ENCODE measurements at regions not wholly inside any gene's neighbourhood (a gene's known extent, or its start where the extent isn't known, plus 50 kb on each side); places are given as distances from the start of the nearest gene placed in this dataset.
"Not testable (repeated sequence)": the region's sequence is repeated elsewhere in the genome, so short reads cannot be mapped to it uniquely, and the experiment has no call there.

DNA sequence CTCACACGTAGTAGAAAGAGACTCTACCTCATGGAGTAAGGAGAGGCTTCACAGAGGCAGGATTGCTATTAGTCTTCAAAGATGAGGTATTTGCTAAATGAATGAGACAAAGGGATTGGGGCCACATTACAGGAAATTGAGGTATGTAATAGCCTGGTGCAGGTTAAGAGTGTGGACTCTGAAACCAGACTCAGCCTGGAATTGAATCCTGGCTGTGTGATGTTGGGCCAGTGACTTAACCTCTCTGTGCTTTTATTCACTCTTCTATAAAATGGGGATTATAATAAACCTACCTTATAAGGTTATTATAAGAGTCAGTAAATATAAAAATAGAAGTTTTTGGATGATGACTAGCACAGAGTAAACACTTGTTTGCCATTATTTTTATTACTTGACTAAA lies 64.7 kb upstream of the ATRNL1 start:
- no peak for DNase-seq (ENCODE audit: low spot score)

DNA sequence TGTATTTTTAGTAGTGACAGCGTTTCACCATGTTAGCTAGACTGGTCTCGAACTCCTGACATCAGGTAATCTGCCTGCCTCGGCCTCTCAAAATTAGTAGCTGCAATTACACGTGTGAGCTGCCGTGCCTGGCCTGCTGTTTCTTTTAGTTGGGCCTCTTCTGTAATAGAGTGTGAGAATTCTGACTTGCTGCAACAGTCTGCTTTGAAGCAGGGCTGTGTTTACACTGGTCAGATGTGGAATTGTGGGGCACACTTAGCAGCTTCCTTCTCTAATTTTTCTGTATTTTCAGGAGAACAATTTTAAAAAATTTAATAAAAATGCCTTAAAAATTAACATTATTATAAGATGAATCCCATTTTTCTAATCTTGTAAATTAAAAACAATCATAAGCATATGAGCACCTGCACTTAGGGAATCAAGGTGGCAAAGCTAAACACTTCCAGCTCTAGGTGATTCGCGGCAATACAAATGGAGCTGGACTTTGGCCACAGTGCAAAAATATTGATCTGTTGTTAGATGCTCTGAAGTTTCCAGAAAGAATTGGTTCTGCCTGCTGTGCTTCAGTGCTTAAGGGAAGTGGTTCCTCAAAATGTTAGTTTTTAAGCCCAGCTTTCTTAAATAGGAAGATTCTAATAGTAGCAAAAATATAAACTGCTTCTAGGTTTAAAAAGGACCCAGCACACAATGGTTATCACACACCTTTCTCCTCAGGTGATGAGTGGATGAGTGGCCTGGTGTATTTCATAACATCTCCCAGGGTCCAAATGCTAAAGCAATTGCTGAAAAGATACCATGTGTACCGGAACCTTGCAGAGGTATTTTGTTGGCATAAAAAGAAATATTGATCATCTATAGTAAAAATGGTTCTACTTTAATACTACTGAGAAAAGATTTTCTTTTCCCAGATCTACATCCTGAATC lies 63.5 kb upstream of the ATRNL1 start:
- peak; percentile 16 for DNase-seq (ENCODE audit: low spot score)

DNA sequence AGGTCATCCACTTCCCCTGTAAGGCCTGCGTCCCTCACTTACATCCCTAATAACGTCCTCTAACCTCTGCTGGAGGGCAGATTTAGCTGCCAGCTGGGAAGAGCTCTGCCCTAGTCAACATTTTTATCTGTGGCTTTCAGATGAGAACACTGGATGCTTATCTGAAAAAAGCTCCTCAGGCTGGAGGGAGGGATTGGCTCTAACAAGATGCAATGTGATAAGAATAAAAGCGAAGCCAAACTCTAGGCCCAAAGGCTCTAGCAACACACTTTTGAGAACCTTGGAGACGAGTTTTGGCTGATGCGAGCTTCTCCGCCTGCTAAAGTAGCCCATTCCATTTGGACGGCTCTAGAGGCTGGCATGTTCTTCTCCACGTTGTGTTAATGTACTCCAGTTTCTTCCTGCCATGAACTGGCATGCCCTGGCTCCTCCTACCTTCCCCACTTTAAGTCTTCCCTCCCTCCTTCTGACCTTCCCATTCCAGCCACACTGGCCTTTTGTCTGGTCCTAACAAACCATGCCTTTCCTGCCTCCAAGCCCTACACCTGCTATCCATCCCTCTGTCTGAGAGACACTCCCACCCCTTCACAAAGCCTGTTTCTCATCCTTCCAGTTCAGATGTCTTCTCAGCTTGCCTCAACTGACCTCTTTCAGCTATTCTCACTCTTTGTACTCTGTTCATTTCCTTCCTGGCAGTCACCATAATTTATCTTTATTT lies 62.5 kb upstream of the ATRNL1 start:
- no peak for DNase-seq (ENCODE audit: low spot score)

DNA sequence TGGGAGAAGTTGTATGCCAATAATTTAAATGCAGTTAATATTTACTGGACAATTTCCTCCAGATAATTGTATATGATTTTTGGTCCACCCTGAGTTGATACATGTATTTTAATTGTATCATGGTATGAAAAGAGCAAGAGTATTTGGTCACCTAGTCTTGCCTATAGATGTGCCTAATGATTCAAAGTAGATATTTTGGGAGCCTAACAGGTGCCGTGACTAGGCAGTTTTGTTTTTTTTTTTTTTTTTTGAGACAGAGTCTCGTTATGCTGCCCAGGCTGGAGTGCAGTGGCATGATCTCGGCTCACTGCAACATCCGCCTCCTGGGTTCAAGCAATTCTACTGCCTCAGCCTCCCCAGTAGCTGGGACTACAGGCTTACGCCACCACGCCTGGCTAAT lies 59.3 kb upstream of the ATRNL1 start:
- no peak for DNase-seq (ENCODE audit: low spot score)

DNA sequence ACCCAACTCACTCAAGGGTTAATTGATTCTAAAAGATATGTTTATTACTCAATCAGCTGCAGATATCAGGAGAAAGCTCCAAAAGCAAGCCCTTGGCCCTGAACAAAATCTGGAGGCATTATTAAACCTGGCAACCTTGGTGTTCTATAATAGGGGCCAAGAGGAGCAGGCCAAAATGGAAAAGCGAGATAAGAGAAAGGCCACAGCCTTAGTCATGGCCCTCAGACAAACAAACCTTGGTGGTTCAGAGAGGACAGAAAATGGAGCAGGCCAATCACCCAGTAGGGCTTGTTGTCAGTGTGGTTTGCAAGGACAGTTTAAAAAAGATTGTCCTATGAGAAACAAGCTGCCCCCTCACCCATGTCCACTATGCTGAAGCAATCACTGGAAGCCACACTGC lies 53.4 kb upstream of the ATRNL1 start:
- DNase-seq (ENCODE audit: low spot score) = not testable (repeated sequence)

All from HuH-7.5 (cell line).